NAMALWA (cell line): ENCODE measurements at regions not wholly inside any gene's neighbourhood (a gene's known extent, or its start where the extent isn't known, plus 50 kb on each side); places are given as distances from the start of the nearest gene placed in this dataset.

ENCODE experiments used
- DNase-seq: peaks from one replicate; pipeline ENCODE4 v3.0.0-alpha.2; 2015; ENCODE audit warnings: low spot score

DNA sequence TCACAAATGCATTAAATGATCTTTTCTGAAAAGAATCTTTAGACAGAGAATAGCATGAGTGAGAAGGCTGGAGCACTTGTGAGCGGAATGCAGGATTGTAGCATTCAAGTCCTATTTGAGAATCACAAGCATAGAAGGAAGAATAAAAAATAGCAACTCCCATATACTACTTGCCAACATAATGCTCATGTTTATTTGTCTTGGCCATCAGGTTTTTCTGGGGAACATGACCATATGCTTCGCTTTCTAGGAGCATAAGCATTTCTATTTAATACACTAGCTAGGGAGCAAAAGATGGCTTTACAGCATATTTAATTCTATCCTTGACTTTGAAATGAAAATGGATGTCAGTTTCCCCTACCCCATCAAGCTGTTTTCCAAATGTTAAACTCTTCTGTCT, 170.3 kb upstream of the MITF start:
- no peak for DNase-seq

GRCh38 chr3:69568458-69568857, 170.8 kb upstream of the MITF start:
- DNase-seq: no peak

DNA sequence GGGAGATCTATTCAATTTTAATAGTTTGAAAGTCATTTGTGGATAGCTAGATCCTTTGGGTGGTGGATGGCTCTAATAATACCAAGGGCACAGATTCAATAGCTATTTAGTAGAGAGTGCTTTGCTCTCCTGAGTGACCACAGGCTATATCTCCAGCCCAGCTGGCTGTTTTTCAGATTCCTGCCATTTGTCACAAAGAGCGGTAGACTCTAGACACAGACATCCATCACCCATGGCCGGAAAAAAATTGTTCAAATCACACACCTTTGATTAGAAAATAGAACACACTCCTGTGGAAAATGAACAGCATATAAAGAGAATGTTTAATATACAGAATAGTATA, 171.6 kb upstream of the MITF start:
- DNase-seq: no peak

- DNase-seq: no peak
Observed at GRCh38 chr3:69567023-69567709, 172.1 kb upstream of the MITF start.

GRCh38 chr3:69566275-69566674, 173.0 kb upstream of the MITF start:
- DNase-seq: no peak

DNA sequence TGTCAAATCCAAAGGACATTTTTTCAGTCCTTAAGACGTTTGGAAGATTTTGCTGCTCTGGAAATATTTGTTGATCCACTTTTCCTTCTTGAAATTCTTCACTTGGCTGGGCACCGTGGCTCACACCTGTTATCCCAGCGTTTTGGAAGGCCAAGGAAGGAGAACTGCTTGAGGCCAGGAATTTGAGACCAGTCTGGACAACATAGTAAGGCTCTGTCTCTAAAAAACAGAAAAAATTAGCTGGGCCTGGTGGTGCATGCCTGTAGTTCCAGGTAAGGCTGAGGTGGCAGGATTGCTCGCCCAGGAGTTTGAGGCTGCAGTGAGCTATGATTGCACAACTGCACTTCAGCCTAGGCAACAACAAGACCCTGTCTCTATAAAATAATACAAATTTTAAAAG, 173.9 kb upstream of the MITF start:
- DNase-seq: no peak

GRCh38 chr3:69563981-69564380, 175.3 kb upstream of the MITF start:
- no peak for DNase-seq

GRCh38 chr3:69563151-69563550, 176.1 kb upstream of the MITF start:
- DNase-seq: no peak

- no peak for DNase-seq
Observed at GRCh38 chr3:69562020-69562419, 176.1 kb upstream of the FRMD4B start.

GRCh38 chr3:69560818-69561217, 174.9 kb upstream of the FRMD4B start:
- no peak for DNase-seq

DNA sequence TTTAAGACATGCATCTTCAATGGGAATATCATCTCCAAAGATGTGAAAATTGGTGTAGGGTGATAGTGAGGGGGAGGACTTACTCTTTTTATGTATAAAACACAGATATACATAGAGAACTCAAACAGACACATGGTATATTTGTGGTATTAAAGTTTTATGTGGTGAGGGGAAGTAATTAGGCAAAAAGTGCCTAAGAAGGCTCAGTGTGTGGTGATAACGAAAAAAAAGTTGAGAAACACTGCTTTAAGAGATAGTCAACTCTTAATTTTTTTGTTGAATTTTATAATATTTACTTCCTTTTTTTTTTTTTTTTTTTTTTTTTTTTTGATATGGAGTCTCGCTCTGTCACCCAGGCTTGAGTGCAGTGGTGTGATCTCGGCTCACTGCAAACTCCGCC, 174.2 kb upstream of the FRMD4B start:
- DNase-seq: no peak

- no peak for DNase-seq
Observed at GRCh38 chr3:69558912-69559311, 173.0 kb upstream of the FRMD4B start.

DNA sequence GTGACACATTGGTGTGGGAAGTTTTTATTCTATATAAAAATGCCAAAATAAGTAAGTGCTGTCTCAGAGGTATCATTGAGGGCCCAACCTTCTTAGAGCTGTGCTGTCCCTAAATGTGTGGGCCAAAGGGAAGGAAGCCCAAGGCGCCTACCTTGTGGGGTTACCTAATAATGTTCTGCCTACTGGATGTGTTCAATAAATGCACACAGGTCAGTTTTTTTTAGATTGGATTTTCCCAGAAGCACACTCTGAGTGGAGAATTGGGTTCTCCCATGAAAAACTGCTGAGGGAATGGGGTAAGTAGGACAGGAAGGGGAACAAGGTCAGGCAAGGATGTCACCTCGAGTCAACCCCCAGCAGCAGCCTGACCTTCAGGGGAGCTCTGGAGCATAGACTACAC, 168.7 kb upstream of the FRMD4B start:
- DNase-seq: no peak

GRCh38 chr3:69553888-69554287, 168.0 kb upstream of the FRMD4B start:
- DNase-seq: no peak

DNA sequence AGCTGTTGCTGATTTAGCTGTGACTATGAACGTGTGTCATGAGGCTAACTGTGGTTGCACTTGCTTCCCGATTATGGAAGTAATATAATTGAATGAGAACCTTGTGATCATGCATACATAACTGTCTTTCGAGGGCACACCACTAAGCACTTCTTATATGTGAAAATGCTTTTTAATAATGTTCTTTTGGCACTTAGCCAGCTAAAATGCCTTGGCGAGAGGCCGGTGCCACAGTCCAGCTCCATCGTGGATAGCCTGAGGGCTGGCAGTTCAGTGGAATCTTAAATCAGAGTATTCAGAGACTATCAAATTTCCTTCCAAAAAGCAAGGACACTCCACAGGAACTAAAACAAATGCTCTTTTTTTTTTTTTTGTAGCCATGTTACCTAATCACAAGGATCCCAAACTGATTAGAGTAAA, 161.6 kb upstream of the FRMD4B start:
- no peak for DNase-seq

DNA sequence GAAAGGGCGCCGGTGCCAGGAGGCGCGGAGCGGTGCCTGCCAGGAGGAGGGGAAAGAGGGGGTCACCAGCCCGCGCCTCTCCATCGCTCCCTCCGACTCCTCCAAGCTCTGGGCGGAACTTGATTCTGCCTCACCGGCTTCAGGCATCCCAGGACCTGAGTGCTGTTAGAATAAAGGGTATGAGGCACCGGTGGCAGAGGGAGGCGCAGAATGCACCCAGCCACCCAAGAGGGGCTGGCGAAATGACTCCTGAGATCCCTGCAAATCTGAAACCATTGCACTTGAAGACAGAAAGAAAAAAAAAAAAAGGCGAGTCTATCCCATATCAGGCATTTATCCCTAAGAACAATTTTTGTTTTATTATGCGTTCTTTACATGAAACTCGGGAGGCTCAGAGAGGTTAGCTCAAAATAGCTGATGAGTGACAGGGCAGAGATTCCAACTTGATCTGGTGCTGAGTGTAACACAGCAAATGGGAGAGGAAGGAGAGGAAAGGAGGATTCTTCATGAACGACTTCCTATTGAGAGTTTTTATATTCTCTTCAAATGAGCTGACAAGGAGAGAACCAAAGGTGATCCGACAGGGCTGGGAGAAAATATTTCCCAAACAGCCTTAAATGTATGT, 157.0 kb upstream of the FRMD4B start:
- no peak for DNase-seq

- DNase-seq: no peak
Observed at GRCh38 chr3:69542089-69542804, 156.4 kb upstream of the FRMD4B start.

DNA sequence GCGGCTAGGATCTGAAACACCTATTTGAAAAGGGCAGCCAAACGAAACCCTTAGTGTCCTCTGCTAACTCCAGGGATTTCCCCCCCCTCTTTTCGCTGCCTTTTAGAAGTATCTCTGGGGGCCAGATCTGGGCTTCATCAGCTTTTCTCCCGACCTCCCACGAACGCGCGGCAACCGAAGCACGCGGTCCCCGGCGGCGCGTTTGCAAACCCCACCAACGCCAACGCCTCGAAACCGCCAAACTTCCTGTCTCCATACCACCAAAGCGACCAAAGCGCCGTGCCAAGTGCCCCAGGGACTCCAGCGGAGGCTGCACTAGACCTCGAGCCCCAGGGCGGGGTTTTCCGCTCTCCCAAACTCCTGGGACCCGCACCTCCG, 155.8 kb upstream of the FRMD4B start:
- no peak for DNase-seq

DNA sequence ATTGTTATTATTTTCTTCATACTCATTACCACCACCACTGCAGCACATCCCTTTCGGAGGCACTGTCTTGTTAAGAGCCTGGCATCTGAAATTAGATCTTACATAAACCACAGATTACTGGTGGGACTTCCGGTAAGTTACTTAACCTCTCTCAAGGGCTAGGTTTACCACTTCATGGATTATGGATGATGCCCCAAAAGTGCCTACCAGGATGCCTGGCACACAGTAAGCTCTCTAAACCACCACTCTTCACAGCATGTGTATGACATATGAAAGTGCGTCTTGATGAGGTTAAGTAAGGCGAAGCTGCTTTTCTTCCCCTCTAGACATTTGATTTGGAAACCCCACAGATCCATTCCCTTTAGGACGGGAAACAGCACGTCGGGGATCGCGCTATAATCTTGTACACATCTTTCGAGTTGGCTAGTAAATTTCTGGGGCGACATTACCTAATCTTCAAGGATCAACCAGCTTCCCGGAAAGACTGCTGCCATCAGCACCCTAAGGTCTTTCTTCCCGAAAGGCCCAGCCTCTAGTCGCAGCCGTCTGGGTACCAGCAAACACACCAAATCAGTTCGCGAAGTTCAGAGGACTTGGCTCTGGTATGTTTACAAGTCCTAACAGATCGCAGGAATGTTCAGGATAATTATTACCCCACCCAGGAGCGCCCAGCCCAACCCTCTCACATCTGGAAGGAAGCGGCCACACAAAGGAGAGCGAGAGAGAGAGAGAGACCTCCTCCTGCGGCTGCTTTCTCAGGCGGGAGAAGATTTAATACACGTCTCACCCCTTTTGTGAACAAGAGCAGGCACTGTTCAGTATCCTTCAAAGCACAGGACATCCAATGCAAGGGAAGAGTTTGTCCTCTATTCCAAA, 155.1 kb upstream of the FRMD4B start:
- DNase-seq: no peak

GRCh38 chr3:69539134-69539533, 153.2 kb upstream of the FRMD4B start:
- DNase-seq: no peak

- DNase-seq: no peak
Observed at GRCh38 chr3:69538281-69538680, 152.4 kb upstream of the FRMD4B start.

GRCh38 chr3:69536306-69537020, 150.6 kb upstream of the FRMD4B start:
- no peak for DNase-seq
